Body of pancreas (tissue), 4 donors: ENCODE measurements at regions not wholly inside any gene's neighbourhood (a gene's known extent, or its start where the extent isn't known, plus 50 kb on each side); places are given as distances from the start of the nearest gene placed in this dataset.

Experiments used
- ATAC-seq: fragments of 150-250 bp; one replicate; pipeline ENCODE4 v1.9.1; 2016
- DNase-seq, 4 donors: peaks; one replicate each; pipeline ENCODE4 v3.0.0-alpha.2; 2019
- H3K27ac ChIP-seq, 4 donors: fragments of 200-600 bp; sonication (generic); 1 replicate in 3 of 4; 2 replicates in 1 of 4; pipeline versions ENCODE4 v1.5.1 to v1.6.1; 2016 to 2019; ENCODE audit warnings: mild to moderate bottlenecking in 1 of 4, mixed read lengths in 1 of 4, moderate library complexity in 1 of 4
- H3K27me3 ChIP-seq, 2 donors: fragments of 200-600 bp; sonication (generic); one replicate each; pipeline ENCODE4 v1.6.0; 2016; ENCODE audit warnings: mild to moderate bottlenecking in 1 of 2
- H3K36me3 ChIP-seq, 2 donors: fragments of 200-600 bp; sonication (generic); replicated peaks in 1 of 2; 2 replicates each; pipeline ENCODE4 v1.5.1; 2016; ENCODE audit warnings: low read depth in 2 of 2; ENCODE audit not compliant: insufficient read depth in 1 of 2
- H3K4me1 ChIP-seq: fragments of 200-600 bp; sonication (generic); one replicate; pipeline ENCODE4 v1.6.0; 2016
- H3K4me3 ChIP-seq, 2 donors: fragments of 200-600 bp; sonication (generic); 1 replicate in 1 of 2; 2 replicates in 1 of 2; pipeline ENCODE4 v1.5.1; 2016 to 2019
- H3K9me3 ChIP-seq, 3 donors: fragments of 200-600 bp; sonication (generic); 1 replicate in 2 of 3; 2 replicates in 1 of 3; pipeline ENCODE4 v1.5.1; 2016
- POLR2A ChIP-seq, 3 donors: fragments of 450-650 bp; IDR thresholded peaks; one replicate each; pipeline ENCODE4 v1.6.1; 2016; ENCODE audit warnings: antibody characterized with exemption in 3 of 3, mild to moderate bottlenecking in 2 of 3
- WGBS, 2 donors: methylation state at CpG; one replicate each; pipeline ENCODE4 v1.1.5; 2017; 5-methylcytosine and 5-hydroxymethylcytosine counted together
- intact Hi-C: fragments of 100-400 bp; cut with DNase I; formaldehyde crosslinking; loops from one replicate; pipeline ENCODE4 v1.15.1; 2023
- TF ChIP-seq, protein P1 (sequence below), 7 experiments: fragments of 450-650 bp in 4 of 7; fragments of 200-600 bp in 3 of 7; sonication (generic) in 3 of 7; IDR thresholded peaks; one replicate each; pipeline ENCODE4 v1.5.1; 2016 to 2019; ENCODE audit warnings: antibody characterized with exemption in 7 of 7

DNA sequence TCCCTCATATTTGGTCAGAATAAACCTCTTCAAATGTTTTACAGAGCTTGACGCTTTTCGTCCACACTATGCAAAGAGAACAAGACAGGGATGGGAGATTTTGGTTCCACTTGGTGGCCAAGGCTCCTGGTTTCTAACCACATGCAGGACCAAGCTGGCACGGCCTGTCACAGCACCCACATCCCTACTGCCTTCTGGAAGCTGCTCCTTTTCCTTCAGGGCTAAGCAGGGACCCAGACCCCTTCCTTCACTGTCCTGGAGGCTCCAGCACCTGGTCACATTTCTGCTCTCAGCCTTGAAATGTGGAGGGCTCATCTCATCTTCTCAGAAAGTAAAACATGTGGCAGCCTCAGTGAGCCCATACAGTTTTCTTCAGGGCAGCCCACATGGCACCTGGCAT is 50.4 kb upstream of the ARHGEF7 start:
- Histone ChIP-seq H3K4me1 (peaks cover 5% of the 10 kb centered on the region), H3K36me3 (no peaks in the 10 kb centered on the region), H3K4me3 (no peak overlapping the region), H3K27me3 (no peaks in the 10 kb centered on the region), H3K27ac (no peak overlapping the region), H3K9me3 (no peaks in the 10 kb centered on the region)
- TF ChIP-seq POLR2A (IDR thresholded peaks at IDR 0.05), result no peak
- intact Hi-C loops, result loop anchor here (10.0 kb wide), 1 partner anchor 150 kb away; no protein-coding TSS in a partner anchor
- WGBS, 2 donors, result 87 to 90% methylated on average over 3 of the region's 3 CpGs
- no peak for ATAC-seq
- DNase-seq, result no peak

DNA sequence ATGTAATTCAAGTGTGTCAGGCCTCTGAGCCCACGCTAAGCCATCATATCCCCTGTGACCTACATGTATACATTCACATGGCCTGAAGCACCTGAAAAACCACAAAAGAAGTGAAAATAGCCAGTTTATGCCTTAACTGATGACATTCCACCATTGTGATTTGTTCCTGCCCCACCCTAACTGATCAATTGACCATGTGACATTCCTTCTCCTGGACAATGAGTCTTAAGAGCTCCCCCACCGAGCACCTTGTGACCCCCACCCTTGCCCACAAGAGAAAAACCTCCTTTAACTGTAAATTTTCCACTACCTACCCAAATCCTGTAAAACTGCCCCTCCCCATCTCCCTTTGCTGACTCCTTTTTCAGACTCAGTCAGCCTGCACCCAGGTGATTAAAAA is 52.1 kb upstream of the ARHGEF7 start:
- TF ChIP-seq, protein P1, sequence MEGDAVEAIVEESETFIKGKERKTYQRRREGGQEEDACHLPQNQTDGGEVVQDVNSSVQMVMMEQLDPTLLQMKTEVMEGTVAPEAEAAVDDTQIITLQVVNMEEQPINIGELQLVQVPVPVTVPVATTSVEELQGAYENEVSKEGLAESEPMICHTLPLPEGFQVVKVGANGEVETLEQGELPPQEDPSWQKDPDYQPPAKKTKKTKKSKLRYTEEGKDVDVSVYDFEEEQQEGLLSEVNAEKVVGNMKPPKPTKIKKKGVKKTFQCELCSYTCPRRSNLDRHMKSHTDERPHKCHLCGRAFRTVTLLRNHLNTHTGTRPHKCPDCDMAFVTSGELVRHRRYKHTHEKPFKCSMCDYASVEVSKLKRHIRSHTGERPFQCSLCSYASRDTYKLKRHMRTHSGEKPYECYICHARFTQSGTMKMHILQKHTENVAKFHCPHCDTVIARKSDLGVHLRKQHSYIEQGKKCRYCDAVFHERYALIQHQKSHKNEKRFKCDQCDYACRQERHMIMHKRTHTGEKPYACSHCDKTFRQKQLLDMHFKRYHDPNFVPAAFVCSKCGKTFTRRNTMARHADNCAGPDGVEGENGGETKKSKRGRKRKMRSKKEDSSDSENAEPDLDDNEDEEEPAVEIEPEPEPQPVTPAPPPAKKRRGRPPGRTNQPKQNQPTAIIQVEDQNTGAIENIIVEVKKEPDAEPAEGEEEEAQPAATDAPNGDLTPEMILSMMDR (IDR thresholded peaks at IDR 0.05), result no peak
- no peak for TF ChIP-seq POLR2A (IDR thresholded peaks at IDR 0.05)
- no peak for ATAC-seq
- intact Hi-C loops, result loop anchor here (10.0 kb wide), 1 partner anchor 152 kb away; no protein-coding TSS in a partner anchor
- WGBS, 2 donors, result 42 to 45% methylated on average over 2 of the region's 2 CpGs
- no peaks in the 10 kb centered on the region for H3K36me3 ChIP-seq
- H3K4me3 ChIP-seq, result no peak overlapping the region
- H3K9me3 ChIP-seq, result no peaks in the 10 kb centered on the region
- H3K4me1 ChIP-seq, result peaks cover 5% of the 10 kb centered on the region
- no peak overlapping the region for H3K27ac ChIP-seq
- DNase-seq, result no peak
- no peaks in the 10 kb centered on the region for H3K27me3 ChIP-seq

DNA sequence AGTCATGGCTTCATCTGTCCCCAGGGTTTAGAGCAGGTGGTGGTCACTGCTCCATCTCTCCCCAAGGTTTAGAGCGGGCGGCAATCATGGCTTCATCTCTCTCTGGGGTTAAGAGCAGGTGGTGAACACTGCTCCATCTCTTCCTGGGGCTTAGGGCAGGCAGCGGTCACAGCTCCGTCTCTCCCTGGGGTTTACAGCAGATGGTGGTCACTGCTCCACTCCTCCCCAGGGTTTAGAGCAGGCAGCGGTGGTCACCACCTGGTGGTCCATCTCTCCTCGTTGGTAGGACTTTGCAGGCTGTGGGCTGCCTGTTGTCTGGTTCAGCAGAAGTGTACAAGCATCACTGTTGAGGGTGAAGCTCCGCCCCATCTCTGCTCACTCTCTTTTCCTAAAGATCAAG is 52.8 kb upstream of the ARHGEF7 start:
- Histone ChIP-seq H3K27ac (no peak overlapping the region), H3K9me3 (no peaks in the 10 kb centered on the region), H3K4me1 (peaks cover 5% of the 10 kb centered on the region), H3K27me3 (no peaks in the 10 kb centered on the region), H3K4me3 (no peak overlapping the region), H3K36me3 (no peaks in the 10 kb centered on the region)
- no peak for TF ChIP-seq POLR2A (IDR thresholded peaks at IDR 0.05)
- TF ChIP-seq, protein P1 (IDR thresholded peaks at IDR 0.05), result no peak
- DNase-seq (no peak), ATAC-seq (no peak)
- intact Hi-C loops, result loop anchor here (10.0 kb wide), 1 partner anchor 152 kb away; no protein-coding TSS in a partner anchor
- 67 to 88% methylated on average over 7 of the region's 7 CpGs for WGBS, 2 donors

DNA sequence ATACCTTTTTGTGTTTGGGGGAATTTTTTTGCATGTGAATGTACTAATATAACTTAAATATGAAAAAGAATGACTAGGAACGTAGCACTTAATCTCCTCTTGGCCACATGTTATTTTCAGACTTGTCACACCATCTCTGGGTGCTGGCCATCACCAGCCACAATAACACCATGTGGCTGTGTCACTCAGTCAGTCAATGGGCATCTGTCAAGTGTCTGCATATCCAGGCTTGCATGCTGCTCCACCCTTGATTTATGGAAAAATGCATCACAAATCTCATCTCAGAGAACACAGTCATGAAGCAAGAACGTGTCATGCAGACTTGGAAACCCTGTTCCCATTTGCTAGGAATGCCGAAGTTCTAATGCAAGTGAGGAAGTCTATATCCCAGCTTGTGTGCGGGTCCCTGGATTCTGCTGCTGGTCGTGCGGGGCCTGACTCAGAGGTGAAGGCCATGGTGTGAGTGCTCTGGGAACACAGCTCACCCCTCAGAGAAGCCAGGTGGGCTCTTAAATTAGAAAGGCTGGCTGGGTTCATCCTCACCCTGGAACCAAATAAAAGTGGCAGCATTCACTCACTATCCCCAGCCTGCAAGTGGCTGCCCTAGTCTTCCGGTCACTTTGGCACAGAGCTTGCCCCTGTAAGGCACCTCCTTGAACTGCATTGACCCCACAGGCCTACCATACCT is 53.6 kb upstream of the ARHGEF7 start:
- no peak overlapping the region for H3K27ac ChIP-seq
- peaks cover 2% of the 10 kb centered on the region for H3K4me1 ChIP-seq
- no peak for ATAC-seq
- no peaks in the 10 kb centered on the region for H3K36me3 ChIP-seq
- TF ChIP-seq, protein P1 (IDR thresholded peaks at IDR 0.05), result no peak
- TF ChIP-seq POLR2A (IDR thresholded peaks at IDR 0.05), result no peak
- intact Hi-C loops, result loop anchor here (10.0 kb wide), 1 partner anchor 153 kb away; no protein-coding TSS in a partner anchor
- no peak overlapping the region for H3K4me3 ChIP-seq
- no peaks in the 10 kb centered on the region for H3K27me3 ChIP-seq
- H3K9me3 ChIP-seq, result no peaks in the 10 kb centered on the region
- 62 to 75% methylated on average over 3 to 7 of the region's 7 CpGs for WGBS, 2 donors
- DNase-seq, result no peak

DNA sequence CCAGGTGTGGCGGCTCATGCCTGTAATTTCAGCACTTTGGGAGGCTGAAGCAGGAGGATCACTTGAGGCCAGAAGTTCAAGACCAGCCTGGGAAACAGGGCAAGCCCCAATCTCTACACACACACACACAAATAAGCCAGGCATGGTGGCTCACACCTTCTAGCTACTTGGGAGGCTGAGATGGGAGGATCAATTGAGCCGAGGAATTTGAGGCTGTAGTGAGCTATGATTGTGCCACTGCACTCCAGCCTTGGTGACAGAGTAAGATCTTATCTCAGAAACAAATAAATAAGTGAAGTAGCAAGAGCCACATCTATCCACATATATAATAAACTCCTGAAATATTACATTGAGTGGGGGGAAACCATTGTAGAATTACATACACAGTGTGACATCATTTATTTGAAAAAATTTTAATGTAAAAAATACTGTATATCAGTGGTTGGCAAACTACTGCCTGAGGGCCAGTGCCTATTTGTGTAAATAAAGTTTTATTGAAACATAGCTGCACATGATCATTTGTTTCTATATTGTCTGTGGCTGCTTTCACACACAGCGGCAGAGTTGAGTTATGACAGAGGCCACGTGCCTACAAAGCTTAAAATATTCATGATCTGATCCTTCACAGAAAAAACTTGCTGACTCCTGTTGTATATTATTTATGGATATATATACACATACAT is 54.7 kb upstream of the ARHGEF7 start:
- Histone ChIP-seq H3K9me3 (no peaks in the 10 kb centered on the region), H3K36me3 (no peaks in the 10 kb centered on the region), H3K27ac (no peak overlapping the region), H3K4me3 (no peak overlapping the region), H3K4me1 (no peaks in the 10 kb centered on the region), H3K27me3 (no peaks in the 10 kb centered on the region)
- ATAC-seq (no peak), DNase-seq (no peak)
- intact Hi-C loops, result loop anchor here (10.0 kb wide), 1 partner anchor 154 kb away; no protein-coding TSS in a partner anchor
- TF ChIP-seq POLR2A (IDR thresholded peaks at IDR 0.05), result no peak
- TF ChIP-seq, protein P1 (IDR thresholded peaks at IDR 0.05), result no peak
- WGBS, 2 donors, result 76 to 86% methylated on average over 4 of the region's 4 CpGs
